Inflammatory macrophage treated with lipopolysaccharide for 1 hour (primary cell): ENCODE measurements at regions not wholly inside any gene's neighbourhood (a gene's known extent, or its start where the extent isn't known, plus 50 kb on each side); places are given as distances from the start of the nearest gene placed in this dataset.
"Not testable (repeated sequence)": the region's sequence is repeated elsewhere in the genome, so short reads cannot be mapped to it uniquely, and the experiment has no call there.

Source experiments
- DNase-seq, 2 donors: peaks; one replicate each; pipeline ENCODE4 v3.0.0-alpha.2; 2020 to 2022

DNA sequence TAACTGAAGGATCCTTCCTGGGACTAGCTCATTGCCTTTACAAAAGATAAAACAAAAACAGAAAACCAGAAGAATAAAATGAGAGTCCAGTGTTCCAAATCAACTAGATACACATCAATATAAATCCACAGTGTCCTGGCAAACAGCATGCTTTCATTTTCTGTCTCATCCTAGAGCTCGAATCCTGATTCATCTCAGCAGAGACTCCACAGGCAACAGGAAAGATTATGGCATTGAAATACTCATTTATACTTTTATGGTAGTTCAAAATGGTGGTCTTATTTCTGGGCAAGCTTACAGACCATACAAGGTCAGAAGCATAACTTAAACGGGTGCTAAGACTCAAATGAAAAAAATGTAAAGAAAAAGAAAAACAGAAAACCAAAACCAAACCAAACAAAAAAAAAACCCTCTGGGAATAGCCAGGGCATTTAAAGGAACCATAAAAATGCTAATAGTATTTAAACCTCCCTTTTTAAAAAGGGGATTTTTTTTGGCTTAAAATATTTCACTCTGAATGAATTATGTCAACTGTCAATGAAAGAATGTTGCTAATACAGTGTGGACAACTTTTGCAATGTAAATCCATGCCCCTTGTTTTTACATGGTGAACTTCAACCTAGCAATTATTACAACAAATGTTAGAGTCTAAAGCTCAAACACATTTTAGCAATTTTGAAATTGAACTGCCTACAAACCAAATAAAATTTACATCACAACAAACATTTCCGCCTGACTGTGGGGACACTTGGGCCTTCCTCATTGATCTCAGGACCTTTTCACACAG is 57.9 kb downstream of the GPR101 start:
- no peak for DNase-seq

DNA sequence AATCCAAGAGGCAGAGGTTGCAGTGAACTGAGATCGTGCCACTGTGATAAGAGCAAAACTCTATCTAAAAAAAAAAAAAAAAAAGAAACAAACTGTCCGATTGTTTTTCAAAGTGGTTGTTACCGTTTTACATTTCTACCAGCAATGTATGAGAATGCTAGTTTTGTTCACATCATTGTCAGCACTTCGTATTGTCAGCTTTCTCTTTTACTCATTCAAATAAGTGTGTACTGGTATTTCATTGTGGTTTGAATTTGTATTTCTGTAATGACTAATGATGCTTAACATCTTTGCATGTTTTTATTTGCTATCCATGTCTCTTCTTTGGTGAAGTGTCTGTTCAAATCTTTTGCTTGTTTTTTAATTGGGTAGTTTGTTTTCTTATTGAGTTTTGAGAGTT is 65.8 kb downstream of the GPR101 start:
- no peak for DNase-seq

- DNase-seq: no peak
These were observed 69.8 kb downstream of the GPR101 start for GRCh38 chrX:136963973-136964372.

DNA sequence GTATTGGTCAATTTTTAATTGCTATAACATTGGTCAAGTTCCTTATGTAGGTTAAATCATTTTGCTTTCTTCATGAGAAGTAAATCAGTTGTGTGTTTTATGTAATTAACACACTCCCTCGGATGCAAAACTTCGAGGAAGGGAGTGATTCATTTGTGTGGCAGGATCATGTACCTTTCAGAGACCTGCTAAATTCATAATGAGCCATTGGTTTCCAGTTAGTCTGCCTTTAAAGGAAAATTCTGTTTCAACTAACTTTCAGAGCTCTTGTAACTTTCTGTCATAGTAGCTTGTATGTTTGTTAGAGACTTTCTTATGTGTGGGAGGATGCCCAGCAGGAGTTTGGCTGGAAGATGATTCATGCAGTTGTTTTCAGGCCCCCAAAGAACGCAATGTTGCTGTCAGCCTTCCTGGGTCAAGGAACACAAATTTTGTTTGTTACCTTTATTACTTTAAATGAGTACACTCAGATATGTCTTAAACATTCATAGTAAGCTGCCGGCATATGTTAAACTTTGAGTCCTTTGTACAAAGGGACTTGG is 72.1 kb downstream of the GPR101 start:
- no peak for DNase-seq

GRCh38 chrX:136954930-136955329 is 74.4 kb upstream of the RBMX start:
- peak; percentile 0 to 3 for DNase-seq

DNA sequence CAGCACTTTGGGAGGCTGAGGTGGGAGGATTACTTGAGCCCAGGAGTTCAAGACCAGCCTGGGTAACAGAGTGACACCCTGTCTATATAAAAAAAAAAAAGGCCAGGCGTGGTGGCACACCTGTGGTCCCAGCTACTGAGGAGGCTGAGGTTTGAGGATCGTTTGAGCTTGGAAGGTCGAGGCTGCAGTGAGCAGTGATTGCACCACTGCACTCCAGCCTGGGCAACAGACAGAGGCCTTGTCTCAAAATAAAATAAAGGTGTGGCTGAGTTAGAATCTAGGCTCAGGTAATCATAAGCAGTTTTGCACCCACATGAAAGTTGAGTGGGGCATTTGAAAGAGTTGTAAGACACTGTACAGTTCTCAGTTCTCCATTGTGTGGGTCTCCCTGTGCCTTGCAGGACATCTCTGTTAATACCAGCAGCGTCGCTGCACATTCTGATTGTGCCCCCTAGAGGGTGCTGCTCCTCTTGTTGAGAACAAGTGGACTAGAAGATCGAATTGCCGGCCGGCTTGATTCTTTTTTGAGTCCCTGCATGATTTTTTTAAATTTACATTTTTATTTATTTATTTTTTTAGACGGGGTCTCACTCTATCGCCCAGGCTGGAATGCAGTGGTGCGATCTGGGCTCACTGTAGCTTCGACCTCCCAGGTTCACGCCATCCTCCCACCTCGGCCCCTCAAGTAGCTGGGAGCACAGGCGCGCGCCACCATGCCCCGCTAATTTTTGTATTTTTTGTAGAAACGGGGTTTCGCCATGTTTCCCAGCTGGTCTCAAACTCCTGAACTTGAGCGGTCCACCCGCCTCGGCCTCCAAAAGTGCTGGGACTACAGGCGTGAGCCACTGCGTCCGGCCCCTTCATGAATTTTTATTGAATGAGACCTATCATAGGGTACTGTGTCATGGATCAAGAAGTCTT is 73.6 kb upstream of the RBMX start:
- peak; percentile 37 to 64 for DNase-seq

DNA sequence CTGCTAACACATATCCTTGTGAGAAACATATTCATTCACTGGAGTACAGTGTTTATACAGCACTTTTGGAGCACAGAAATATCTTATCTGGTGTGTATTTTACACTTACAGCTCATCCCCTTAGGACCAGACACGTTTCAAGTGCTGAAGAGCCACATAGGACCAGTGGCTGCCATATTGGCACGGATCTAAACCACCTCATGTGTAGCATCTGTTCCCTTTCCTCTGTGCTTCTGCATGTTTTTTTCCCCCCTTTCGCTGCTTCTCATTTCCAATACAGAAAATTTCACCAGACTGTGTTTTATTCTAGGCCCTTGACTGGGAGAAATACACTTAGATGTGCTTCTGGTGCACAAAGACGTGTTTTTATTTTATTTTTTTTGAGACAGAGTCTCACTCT is 69.7 kb upstream of the RBMX start:
- no peak for DNase-seq

GRCh38 chrX:136941396-136942337 is 61.1 kb upstream of the RBMX start:
- no peak for DNase-seq

- DNase-seq: no peak
These were observed 55.6 kb upstream of the RBMX start for GRCh38 chrX:136936183-136936549.

- DNase-seq: not testable (repeated sequence)
These were observed 55.1 kb upstream of the RBMX start for GRCh38 chrX:136935533-136936182.

GRCh38 chrX:136934652-136935051 is 54.1 kb upstream of the RBMX start:
- DNase-seq: not testable (repeated sequence)

- no peak for DNase-seq
These were observed 53.2 kb upstream of the RBMX start for GRCh38 chrX:136933611-136934145.

DNA sequence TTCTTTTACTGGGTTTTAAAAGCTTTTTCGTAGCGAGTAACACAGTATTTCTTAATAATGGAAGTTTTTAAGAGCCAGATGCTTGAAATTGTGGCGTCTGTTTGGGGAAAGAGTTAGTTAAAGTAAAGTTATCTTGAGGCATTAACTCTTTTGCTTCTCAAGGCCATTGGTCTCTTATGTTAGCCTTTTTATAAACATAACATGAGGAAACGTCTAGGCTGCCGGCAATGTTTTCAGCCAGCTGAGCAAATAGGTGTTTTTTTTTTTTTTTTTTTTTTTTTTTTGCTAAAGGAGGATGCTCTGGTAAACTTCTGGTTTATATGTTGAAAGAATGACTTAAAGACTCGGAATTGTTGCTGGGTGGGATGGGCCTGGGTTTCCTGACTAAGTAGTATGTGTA is 51.1 kb upstream of the RBMX start:
- DNase-seq: no peak
